Colonic mucosa (tissue), 4 donors: ENCODE measurements at regions not wholly inside any gene's neighbourhood (a gene's known extent, or its start where the extent isn't known, plus 50 kb on each side); places are given as distances from the start of the nearest gene placed in this dataset.
"Not testable (repeated sequence)": the region's sequence is repeated elsewhere in the genome, so short reads cannot be mapped to it uniquely, and the experiment has no call there.

Experiments used
- DNase-seq: peaks from one replicate; pipeline ENCODE4 v3.0.0-alpha.2; 2020
- H3K27ac ChIP-seq: fragments of 200-600 bp; one replicate; pipeline ENCODE4 v1.8.0; 2021
- H3K27me3 ChIP-seq: fragments of 200-600 bp; one replicate; pipeline ENCODE4 v1.8.0; 2021
- H3K36me3 ChIP-seq: fragments of 200-600 bp; one replicate; pipeline ENCODE4 v1.8.0; 2021
- H3K4me1 ChIP-seq: fragments of 200-600 bp; one replicate; pipeline ENCODE4 v1.8.0; 2021; ENCODE audit warnings: mild to moderate bottlenecking
- H3K4me3 ChIP-seq: fragments of 200-600 bp; one replicate; pipeline ENCODE4 v1.8.0; 2021
- H3K9ac ChIP-seq, 2 donors: one replicate each; pipeline ENCODE4 v1.7.0; 2013; ENCODE audit warnings: control low read depth in 2 of 2, low read depth in 2 of 2, low read length in 2 of 2
- H3K9me3 ChIP-seq: fragments of 200-600 bp; one replicate; pipeline ENCODE4 v1.8.0; 2021
- intact Hi-C: fragments of 100-400 bp; cut with DNase I; formaldehyde crosslinking; loops from one replicate; pipeline ENCODE4 v1.14.1; 2022
- TF ChIP-seq, protein P1 (sequence below): fragments of 200-600 bp; IDR thresholded peaks from one replicate; pipeline ENCODE4 v1.8.0; 2022; ENCODE audit warnings: antibody characterized with exemption, mild to moderate bottlenecking
- donor health status: healthy.
- donor health status: DM: no; HTN: no; CAD: no.
- donor health status: DM: no; HTN: no; CAD: no.

DNA sequence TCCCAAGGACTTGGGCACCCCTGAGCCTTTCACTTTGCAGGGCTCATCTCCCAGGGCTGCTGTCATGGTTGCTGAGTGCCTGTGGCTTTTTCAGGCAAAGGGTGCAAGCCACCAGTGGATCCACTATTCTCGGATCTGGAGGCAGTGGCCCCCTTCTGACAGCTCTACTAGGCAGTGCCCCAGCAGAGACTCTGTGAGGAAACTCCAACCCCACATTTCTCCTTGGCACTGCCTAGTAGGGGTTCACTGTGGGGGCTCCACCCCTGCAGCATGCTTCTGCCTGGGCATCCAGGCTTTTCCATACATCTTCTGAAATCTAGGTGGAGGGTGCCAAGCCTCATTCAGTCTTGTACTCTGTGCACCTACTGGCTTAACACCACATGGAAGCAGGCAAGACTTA is 675.0 kb upstream of the MBL2 start:
- H3K27me3 ChIP-seq, result no peaks in the 10 kb centered on the region
- no peak for DNase-seq
- H3K9ac ChIP-seq, result no peak overlapping the region
- no peak overlapping the region for H3K27ac ChIP-seq
- intact Hi-C loops, result loop anchor here (10.0 kb wide), 1 partner anchor 493 kb away; no protein-coding TSS in a partner anchor
- TF ChIP-seq, protein P1, sequence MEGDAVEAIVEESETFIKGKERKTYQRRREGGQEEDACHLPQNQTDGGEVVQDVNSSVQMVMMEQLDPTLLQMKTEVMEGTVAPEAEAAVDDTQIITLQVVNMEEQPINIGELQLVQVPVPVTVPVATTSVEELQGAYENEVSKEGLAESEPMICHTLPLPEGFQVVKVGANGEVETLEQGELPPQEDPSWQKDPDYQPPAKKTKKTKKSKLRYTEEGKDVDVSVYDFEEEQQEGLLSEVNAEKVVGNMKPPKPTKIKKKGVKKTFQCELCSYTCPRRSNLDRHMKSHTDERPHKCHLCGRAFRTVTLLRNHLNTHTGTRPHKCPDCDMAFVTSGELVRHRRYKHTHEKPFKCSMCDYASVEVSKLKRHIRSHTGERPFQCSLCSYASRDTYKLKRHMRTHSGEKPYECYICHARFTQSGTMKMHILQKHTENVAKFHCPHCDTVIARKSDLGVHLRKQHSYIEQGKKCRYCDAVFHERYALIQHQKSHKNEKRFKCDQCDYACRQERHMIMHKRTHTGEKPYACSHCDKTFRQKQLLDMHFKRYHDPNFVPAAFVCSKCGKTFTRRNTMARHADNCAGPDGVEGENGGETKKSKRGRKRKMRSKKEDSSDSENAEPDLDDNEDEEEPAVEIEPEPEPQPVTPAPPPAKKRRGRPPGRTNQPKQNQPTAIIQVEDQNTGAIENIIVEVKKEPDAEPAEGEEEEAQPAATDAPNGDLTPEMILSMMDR, result no peak
- no peaks in the 10 kb centered on the region for H3K36me3 ChIP-seq
- H3K4me3 ChIP-seq, result no peak overlapping the region
- H3K4me1 ChIP-seq, result no peaks in the 10 kb centered on the region
- H3K9me3 ChIP-seq, result no peaks in the 10 kb centered on the region

DNA sequence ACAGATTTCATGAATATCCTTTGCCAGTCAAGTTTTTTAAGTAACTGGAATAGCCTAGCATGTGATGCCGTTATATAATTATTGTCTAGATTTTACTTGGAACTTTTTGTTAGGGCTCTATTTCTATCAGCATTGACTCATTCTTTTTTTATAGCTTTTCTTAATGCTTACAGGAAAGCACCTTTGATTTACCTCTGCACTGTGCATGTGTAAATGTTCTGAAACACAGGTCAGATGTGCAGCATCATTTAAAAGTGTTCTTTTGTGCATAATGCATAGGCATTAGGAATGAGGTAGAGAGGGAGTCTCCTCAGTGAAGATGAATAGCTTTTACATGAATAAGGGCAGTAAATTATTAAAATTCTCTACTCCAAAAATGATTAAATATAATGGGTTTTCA is 669.3 kb upstream of the MBL2 start:
- H3K27me3 ChIP-seq, result no peaks in the 10 kb centered on the region
- H3K36me3 ChIP-seq, result no peaks in the 10 kb centered on the region
- intact Hi-C loops, result loop anchor here (10.0 kb wide), 1 partner anchor 487 kb away; no protein-coding TSS in a partner anchor
- TF ChIP-seq, protein P1, result no peak
- no peaks in the 10 kb centered on the region for H3K9me3 ChIP-seq
- no peak overlapping the region for H3K27ac ChIP-seq
- no peaks in the 10 kb centered on the region for H3K4me1 ChIP-seq
- no peak for DNase-seq
- no peak overlapping the region for H3K9ac ChIP-seq
- no peak overlapping the region for H3K4me3 ChIP-seq

DNA sequence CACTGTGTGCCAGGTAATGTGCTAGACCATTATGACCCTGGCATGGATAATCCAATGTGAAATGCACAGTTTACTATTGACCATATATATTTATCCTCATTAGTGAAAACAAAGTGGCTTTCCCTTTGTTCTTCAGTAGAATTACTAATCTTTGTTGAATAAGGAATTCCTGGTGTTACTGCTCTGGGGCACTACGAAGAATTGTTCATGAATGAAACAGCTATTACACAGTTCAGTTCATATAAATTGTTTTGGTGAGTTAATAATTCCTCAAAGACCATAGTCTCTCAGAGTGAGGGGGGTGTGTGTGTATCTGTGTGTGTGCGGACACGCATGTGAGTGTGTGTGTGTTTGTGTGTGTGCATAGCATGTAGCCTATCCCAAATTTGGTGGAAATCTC is 668.0 kb upstream of the MBL2 start:
- no peak overlapping the region for H3K9ac ChIP-seq
- TF ChIP-seq, protein P1, result no peak
- intact Hi-C loops, result loop anchor here (10.0 kb wide), 1 partner anchor 486 kb away; no protein-coding TSS in a partner anchor
- H3K4me3 ChIP-seq, result no peak overlapping the region
- no peak for DNase-seq
- H3K36me3 ChIP-seq, result no peaks in the 10 kb centered on the region
- no peaks in the 10 kb centered on the region for H3K27me3 ChIP-seq
- H3K4me1 ChIP-seq, result no peaks in the 10 kb centered on the region
- no peaks in the 10 kb centered on the region for H3K9me3 ChIP-seq
- H3K27ac ChIP-seq, result no peak overlapping the region

DNA sequence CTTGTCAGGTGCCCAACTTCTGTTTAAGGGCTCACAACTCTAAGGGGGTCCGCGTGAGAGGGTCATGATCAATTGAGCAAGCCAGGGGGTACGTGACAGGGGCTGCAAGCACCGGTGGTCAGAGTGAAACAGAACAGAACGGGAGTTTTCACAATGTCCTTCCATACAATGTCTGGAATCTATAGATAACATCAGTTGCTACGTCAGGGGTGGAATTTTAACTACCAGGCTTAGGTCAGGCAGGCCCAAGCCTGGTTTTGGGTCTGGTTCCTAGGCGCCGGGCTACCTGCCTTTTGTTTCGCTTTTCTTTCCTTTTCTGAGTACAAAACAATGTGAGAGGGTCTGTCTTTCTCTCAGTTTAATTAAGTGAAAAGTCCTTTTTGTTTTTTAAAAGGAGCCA is 666.5 kb upstream of the MBL2 start:
- intact Hi-C loops, H3K9me3 ChIP-seq, H3K36me3 ChIP-seq, DNase-seq, H3K9ac ChIP-seq, H3K27me3 ChIP-seq, H3K27ac ChIP-seq, H3K4me1 ChIP-seq, H3K4me3 ChIP-seq: not testable (repeated sequence)

DNA sequence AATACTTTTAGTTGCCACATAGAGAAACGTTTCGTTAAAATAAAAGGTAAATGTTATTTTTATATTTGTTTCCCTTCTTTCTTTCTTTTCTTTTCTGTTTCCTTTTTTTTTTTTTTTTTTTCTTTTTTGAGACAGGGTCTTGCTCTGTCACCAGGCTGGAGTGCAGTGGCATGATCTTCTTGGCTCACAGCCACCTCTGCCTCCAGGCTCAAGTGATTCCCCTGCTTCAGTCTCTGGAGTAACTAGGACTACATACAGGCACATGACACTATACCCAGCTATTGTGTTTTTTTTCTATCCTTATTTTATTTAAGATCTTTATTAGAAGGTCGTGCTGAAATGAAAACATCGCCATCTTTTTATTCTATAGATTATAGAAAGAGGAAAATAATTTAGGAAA is 661.8 kb upstream of the MBL2 start:
- Histone ChIP-seq H3K27me3 (no peaks in the 10 kb centered on the region), H3K27ac (no peak overlapping the region), H3K4me1 (no peaks in the 10 kb centered on the region), H3K9me3 (no peaks in the 10 kb centered on the region), H3K4me3 (no peak overlapping the region), H3K9ac (no peak overlapping the region), H3K36me3 (no peaks in the 10 kb centered on the region)
- TF ChIP-seq, protein P1, result no peak
- intact Hi-C loops, result no loop called here
- DNase-seq, result no peak

DNA sequence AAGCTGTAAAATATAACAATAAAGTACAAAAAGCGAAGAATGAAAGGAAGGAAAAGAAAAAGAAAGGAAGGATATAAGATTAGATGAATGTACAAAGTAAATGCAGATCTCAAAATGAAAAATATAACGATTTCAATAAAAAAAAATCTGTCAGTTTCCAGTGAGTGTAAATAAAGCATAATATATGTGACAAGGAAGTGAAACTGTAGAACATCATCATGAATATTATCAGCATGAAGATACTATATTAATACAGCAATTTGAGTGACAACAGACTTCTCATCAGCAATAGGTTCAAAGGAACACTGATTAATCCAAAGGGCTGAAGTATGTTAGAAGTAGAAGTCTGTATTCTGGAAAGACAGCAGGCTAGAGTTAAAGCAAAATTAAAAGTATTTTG is 659.5 kb upstream of the MBL2 start:
- intact Hi-C loops, result no loop called here
- no peaks in the 10 kb centered on the region for H3K9me3 ChIP-seq

More for the DNA sequence above, 659.5 kb upstream of the MBL2 start:
- H3K9ac ChIP-seq, result no peak overlapping the region
- no peaks in the 10 kb centered on the region for H3K27me3 ChIP-seq
- H3K36me3 ChIP-seq, result no peaks in the 10 kb centered on the region
- no peak for DNase-seq
- no peak overlapping the region for H3K27ac ChIP-seq
- no peaks in the 10 kb centered on the region for H3K4me1 ChIP-seq
- TF ChIP-seq, protein P1, result no peak
- H3K4me3 ChIP-seq, result no peak overlapping the region
